Stimulated activated CD8-positive, alpha-beta memory T cell treated with anti-CD3 and anti-CD28 coated beads, Interleukin-15, amount 100 ng/mL, for 48 hours (primary cell): ENCODE measurements at regions not wholly inside any gene's neighbourhood (a gene's known extent, or its start where the extent isn't known, plus 50 kb on each side); places are given as distances from the start of the nearest gene placed in this dataset.
"Not testable (repeated sequence)": the region's sequence is repeated elsewhere in the genome, so short reads cannot be mapped to it uniquely, and the experiment has no call there.

Experiments
- DNase-seq, 2 donors: peaks; one replicate each; pipeline ENCODE4 v3.0.0-alpha.2; 2020; ENCODE audit warnings: low read depth in 2 of 2

GRCh38 chr20:5492937-5493336 is 117.9 kb downstream of the GPCPD1 start:
- DNase-seq = no peak

GRCh38 chr20:5491455-5491854 is 119.4 kb downstream of the GPCPD1 start:
- DNase-seq = no peak

GRCh38 chr20:5489601-5490000 is 121.2 kb downstream of the GPCPD1 start:
- DNase-seq = no peak

- no peak for DNase-seq
Measured at GRCh38 chr20:5488823-5489222, 122.0 kb downstream of the GPCPD1 start.

GRCh38 chr20:5486377-5487054 is 124.3 kb downstream of the GPCPD1 start:
- DNase-seq = no peak

GRCh38 chr20:5484926-5485325 is 125.9 kb downstream of the GPCPD1 start:
- no peak for DNase-seq

- DNase-seq = no peak
Measured at GRCh38 chr20:5484346-5484745, 126.5 kb downstream of the GPCPD1 start.

- no peak for DNase-seq
Measured at GRCh38 chr20:5482791-5483190, 128.0 kb downstream of the GPCPD1 start.

GRCh38 chr20:5481872-5482271 is 128.9 kb downstream of the GPCPD1 start:
- DNase-seq = no peak

GRCh38 chr20:5480824-5481600 is 129.8 kb downstream of the GPCPD1 start:
- no peak for DNase-seq

- no peak for DNase-seq
Measured at GRCh38 chr20:5474646-5475550, 135.9 kb downstream of the GPCPD1 start.

GRCh38 chr20:5471866-5472265 is 138.9 kb downstream of the GPCPD1 start:
- DNase-seq = not testable (repeated sequence)

GRCh38 chr20:5471368-5471767 is 139.4 kb downstream of the GPCPD1 start:
- DNase-seq = no peak

- DNase-seq = no peak
Measured at GRCh38 chr20:5470943-5471342, 139.9 kb downstream of the GPCPD1 start.

- no peak for DNase-seq
Measured at GRCh38 chr20:5470458-5470857, 140.3 kb downstream of the GPCPD1 start.

- DNase-seq = no peak
Measured at GRCh38 chr20:5469111-5469510, 141.7 kb downstream of the GPCPD1 start.

- DNase-seq = no peak
Measured at GRCh38 chr20:5467086-5467485, 143.7 kb downstream of the GPCPD1 start.

GRCh38 chr20:5465604-5465927 is 145.2 kb downstream of the GPCPD1 start:
- DNase-seq = no peak

GRCh38 chr20:5464901-5465603 is 145.8 kb downstream of the GPCPD1 start:
- no peak for DNase-seq

- DNase-seq = no peak
Measured at GRCh38 chr20:5463007-5463686, 146.4 kb upstream of the PROKR2 start.

- DNase-seq = not testable (repeated sequence)
Measured at GRCh38 chr20:5453745-5454144, 137.0 kb upstream of the PROKR2 start.
